ENCODE measurements at regions not wholly inside any gene's neighbourhood (a gene's known extent, or its start where the extent isn't known, plus 50 kb on each side); places are given as distances from the start of the nearest gene placed in this dataset.

- TF ChIP-seq CTCF (IDR thresholded peaks at IDR 0.05) (no peak), POLR2A (IDR thresholded peaks at IDR 0.05) (no peak)
Measured at GRCh38 chrY:7879245-7879644, 967.7 kb upstream of the AMELY start.
